T-helper 2 cell (primary cell): ENCODE measurements at regions not wholly inside any gene's neighbourhood (a gene's known extent, or its start where the extent isn't known, plus 50 kb on each side); places are given as distances from the start of the nearest gene placed in this dataset.

Experiments used
- DNase-seq, 5 experiments: peaks; one replicate each; pipeline versions ENCODE4 v3.0.0 to v3.0.0-alpha.2; 2012 to 2022

DNA sequence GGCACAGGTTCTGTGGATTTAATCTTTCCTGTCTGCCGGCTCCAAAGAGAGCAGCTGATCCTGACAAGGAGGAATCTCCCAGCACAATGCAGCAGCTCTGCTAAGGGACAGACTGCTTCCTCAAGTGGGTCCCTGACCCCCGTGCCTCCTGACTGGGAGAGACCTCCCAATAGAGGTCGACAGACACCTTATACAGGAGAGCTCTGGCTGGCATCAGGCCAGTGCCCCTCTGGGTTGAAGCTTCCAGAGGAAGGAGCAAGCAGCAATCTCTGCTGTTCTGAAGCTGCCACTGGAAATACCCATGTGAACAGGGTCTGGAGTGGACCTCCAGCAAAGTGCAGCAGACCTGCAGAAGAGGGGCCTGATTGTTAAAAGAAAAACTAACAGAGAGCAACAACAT, 630.2 kb upstream of the FTMT start:
- DNase-seq, result no peak

DNA sequence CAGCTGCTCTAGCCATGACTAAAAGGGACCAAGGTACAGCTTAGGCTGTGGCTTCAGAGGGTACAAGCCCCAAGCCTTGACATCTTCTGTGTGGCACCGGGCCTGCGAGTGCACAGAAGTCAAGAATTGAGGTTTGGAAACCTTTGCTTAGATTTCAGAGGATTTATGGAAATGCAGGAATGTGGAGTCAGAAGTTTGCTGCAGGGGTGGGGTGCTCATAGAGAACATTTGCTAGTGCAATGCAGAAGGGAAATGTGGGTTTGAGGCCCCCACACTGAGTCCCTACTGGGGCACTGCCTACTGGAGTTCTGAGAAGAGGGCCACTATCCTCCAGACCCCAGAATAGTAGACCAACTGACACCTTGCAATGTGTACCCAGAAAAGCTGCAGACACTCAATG, 624.9 kb upstream of the FTMT start:
- DNase-seq, result no peak

DNA sequence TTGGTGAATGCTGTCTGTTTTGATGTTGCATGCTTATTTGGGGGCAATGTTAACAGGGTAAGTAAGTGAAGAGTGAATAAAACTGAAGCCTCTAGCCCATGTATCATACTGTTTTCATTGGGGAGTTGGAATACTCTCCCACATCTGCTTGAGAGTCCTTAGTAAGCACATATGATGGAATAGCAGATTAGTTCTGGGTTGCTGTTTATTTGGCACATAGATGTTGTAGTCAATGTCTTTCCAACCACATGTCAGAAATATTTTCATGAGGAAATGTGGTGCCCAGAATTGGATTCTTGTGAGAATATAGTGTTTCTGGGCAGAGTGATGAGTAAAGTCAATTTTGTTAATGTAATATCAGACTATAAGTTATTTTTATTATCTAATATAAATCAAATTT, 611.7 kb upstream of the FTMT start:
- no peak for DNase-seq

DNA sequence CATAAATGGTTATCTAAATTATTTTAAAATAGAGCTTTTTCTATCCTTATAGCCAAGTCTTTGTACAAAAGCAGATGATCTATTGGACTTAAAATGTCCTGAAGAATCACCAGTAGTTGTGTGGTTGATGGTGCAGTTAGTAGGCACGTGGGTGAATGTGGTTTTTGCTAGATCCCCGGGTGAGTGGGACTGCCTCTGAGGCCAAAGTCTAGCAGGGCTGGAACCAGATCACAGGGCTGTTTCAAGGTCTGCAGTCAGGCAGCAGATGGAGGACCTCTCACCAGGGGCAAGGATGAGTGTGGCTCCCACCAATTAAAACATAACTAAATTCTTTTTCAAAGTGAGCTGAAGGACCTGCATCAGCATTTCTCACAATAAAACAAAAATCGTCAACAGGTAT, 604.7 kb upstream of the FTMT start:
- no peak for DNase-seq

DNA sequence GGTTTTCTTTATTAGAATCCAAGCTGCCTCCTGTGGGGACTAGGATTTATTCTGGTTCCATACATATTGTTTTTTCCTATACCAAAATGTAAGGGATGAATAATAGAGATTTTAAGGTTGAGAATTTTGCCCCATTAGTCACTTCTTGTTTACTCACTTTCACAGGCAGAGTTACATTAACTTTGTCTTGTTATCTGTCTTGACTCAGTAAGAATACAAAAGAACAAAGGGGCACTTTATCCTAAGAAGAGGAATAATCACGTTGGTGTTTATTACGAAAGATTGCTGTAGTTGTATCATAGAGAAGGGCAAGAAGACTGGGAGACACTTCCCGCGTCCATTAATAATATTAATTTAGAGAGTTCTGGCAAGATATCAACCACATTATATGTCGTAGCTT, 599.7 kb upstream of the FTMT start:
- no peak for DNase-seq

DNA sequence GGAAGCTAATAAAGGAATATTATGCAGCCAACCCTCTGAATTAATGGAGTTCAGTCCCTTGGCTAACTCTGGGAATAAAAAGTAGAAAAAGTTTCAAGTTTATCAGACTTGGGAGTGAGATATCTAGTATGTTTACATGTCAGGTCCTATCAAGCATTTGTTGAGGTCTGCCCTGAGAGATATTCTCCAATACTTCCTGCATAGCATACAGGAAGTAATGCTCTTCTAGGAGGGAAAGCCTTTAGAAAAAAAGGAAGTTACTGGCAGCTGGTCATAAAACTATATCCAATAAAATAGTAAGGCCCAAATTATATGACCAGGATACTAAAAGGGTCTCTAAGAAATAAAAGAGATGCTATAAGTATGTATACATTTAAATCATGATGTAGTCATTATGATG, 594.1 kb upstream of the FTMT start:
- no peak for DNase-seq

DNA sequence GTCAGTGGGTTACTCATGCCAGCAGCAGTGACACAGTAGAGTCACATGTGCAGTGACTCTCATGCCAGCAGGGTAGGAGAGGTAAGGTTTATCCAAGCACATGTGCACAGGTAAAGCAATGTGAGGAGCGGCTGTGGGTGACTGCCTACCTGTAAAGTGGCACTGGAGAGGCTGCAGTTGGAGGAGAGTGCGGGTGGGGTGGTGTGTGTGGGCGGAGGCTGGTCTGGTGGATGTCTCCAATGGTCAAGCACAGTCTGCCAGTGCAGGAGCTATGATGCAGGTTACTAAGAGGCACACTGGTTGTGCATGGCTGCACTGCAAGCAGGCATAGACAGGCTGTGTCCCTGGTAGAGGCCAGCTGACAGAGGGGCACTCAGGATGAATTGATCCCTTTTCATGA, 588.2 kb upstream of the FTMT start:
- no peak for DNase-seq

DNA sequence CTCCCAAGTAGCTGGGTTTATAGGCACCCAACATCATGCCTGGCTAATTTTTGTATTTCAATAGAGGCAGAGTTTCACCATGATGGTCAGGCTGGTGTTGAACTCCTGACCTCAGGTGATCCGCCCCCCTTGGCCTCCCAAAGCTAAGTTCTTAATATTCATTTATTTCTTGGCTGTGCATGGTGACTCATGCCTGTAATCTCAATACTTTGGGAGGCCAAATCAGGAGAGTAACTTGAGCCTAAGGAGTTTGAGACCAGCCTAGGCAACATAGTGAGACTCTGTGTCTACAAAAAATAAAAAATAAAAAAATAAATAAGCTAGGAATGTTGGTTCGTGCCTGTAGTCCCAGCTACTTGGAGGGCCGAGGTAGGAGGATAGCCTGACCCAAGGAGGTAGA, 587.1 kb upstream of the FTMT start:
- DNase-seq, result no peak

DNA sequence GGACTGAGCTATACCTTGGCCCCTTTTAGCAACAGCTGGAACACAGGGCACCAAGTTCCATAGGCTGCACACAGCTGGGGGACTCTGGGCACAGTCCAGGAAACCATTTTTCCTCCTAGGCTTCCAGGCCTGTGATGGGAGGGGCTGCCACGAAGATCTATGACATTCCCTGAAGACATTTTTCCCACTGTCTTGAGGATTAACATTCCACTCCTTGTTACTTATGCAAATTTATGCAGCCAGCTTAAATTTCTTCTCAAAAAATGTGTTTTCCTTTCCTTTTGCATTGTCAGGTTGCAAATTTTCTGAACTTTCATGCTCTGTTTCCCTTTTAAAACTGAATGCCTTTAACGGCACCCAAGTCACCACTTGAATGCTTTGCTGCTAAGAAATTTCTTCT, 580.1 kb upstream of the FTMT start:
- DNase-seq, result no peak

DNA sequence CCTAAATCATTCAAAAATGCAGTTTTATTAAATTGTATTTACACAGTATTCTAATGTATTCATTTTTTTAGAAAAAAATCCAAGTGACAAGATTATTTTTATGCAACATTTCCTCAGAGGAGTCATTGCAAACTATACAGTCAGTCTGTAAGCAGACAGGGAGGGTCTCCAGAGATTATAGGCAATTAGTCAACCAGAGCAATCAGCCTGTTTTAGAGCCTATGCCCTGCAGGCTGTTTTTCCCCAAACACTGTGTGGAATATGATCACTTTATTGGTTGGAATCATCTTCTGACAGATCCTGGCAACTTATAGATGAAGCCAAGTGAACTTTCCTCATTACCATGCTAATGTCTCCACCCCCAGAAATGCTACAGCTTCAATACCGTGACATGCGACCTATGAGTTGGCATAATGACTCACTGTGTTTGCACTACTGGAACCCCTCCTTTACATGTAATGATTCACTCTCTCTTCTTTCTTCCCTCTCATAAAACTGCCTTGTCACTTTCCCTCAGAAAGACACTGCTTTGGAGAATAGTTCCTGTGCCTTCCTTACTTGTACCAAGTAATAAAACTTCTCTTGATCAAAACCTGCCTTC, 577.7 kb upstream of the FTMT start:
- no peak for DNase-seq

DNA sequence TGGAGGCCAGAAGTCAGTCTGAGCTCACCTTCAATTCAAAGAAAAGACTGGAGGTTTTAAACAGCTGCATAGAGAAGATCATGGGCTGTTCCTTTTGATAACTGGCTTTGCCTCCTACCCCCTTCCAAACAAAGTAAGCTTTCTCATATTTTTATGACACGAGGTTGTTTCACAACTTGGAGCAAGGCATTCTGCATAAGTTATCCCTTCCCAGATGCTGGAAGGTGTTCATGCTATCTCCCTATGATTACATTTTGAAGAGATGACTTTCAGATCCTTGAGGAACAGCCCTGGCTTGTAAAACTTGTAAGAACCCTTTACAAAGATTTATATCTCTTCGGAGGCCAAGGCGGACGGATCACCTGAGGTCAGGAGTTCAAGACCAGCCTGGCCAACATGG, 571.9 kb upstream of the FTMT start:
- DNase-seq, result no peak

DNA sequence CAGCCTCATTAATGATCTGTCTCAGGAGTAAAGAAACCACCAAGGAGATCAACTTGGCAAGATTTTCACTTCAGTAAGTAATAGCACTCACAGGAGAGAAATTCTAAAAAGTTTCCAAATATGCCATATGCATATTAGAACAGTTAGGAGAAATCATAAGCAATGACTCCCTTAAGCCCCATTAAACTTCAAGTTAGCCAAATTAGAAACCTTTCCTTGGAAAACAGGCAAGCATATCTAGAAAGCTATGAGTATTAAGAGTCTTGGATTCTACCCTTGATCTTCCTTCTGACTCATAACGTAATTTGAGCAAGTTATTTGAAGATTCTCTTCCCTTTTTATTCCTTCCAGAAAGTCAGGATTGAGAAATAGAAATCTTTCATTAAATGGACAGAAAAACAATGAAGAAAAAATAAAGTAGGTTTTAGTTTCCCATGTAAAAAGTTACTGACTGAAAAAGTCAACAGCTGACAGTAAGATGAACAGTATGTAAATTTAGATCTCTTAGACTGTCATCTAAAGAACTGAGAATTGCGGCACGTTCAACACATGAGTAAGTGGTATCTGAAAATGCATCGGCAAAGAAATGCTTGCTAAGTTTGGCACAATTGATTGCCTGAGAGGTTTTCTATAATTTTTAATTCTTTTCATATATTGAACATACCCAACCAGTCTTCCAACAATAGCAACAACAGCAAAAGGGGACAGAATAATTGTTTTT, 565.7 kb upstream of the FTMT start:
- no peak for DNase-seq

DNA sequence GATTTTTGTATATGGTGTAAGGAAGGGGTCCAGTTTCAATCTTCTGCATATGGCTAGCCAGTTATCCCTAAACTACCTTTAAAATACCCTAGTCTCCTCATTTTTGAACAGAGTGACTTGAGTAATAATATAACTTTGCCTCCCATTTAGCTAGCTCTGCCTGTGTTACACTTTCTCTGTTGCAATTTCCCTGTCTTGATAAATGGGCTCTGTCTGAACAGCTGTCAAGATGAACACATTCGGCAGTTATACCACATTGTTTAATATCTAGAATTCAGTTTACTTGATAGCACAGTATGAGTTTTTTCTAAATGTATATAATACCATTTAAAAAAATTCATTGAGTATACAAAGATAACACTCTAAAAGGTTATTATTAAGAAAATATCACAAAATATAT, 562.9 kb upstream of the FTMT start:
- DNase-seq, result no peak

DNA sequence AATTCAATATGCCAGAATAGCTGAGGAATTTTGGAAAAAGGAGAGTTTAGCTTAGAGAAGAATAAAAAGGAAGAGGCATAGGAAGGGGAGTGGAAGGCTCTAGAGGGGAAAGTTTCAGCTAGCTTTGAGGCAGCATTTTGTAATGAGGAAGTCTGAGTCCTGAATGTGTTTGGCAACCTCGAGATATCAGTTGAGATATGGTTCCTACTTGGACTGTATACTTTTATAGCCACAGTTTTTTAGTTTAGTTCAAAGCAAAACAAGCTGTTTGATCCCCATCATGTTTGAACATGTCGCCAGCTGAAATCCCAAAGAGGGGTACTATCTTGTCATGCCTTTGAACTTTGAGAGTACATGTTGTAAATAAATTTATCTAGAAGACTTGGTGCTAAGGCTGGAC, 559.0 kb upstream of the FTMT start:
- no peak for DNase-seq

DNA sequence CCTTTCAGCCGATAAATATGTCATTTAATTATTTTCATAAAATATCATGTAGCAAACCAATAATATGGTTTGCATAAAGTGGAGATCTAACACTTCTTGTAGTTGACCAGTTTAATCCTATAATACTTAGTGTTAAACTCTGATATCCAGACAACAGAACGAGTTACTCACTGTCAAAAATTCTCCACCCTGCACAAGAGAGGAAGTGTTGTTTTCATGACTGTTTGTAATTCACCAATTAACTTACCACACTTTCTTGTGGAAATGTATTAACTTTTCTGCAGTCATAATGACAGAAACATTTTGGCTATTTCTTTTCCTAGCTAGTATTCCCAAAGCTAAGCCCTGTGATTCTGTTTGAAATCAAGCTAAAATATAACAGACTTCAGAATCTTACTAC, 555.3 kb upstream of the FTMT start:
- no peak for DNase-seq

DNA sequence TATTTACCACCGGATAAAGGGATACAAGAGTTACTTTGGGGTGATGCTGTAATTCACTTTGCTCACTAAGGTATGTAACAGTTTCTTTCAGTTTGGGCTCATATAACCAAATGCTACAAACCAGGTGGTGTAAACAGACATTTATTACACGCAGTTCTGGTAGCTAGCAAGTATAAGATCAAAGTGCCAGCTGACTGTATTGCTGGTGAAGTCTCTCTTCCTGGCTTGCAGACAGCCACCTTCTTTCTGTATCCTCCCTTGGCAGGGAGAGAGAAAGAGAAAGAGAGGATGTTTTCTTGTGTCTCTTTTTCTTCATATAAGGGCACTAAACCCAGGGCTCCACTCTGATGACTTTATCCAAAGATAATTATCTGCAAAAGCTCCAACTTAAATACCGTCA, 552.5 kb upstream of the FTMT start:
- no peak for DNase-seq

DNA sequence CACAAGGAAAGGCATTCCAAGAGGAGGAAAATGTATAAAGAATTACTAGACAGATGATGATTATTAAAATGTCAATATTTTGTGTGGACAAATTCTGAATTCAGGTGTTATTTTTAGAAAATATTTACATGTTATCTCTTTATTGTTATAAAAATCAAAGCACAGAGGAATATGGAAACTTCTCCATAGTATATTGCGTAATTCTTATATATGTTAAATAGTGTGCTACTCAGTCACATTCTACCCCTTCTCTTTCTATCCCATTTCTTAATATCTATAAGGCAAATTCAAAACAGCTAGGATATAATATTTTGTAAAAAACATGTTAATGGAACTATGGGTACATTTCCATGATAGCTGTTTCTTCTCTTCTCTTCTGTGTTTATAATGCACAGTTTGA, 546.8 kb upstream of the FTMT start:
- DNase-seq, result no peak

DNA sequence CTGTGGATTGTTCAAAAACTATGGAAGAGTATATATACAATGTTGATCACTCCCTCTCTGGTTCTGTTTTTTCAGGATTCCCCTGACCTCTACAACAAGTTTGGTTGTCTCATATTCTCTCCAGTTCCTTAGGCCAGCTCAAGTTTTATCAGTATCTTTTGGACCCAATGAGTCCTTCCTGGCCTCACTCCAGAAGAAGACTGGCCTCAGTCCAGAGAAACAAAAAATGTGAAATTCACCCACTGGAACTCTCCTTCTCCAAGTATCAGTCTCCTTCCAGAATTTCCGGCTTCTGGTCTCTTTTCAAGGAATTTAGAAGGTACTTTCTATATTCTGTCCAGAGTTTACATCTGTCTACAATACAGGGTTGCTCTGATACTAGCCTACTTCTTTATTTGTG, 537.8 kb upstream of the FTMT start:
- DNase-seq, result no peak

DNA sequence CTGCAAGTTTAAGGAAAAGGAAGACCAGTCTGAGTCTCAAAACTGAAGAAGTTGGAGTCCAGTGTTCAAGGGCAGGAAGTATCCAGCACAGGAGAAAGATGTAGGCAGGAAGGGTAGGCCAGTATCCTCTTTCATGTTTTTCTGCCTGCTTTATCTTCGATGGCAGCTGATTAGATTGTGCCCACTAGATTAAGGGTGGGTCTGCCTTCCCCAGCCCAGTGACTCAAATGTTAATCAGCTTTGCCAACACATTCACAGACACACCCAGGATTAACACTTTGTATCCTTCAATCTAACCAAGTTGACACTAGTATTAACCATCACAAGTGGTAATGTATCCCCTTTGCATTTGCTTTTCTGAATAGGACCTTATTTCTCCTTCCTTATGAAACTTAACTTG, 535.9 kb upstream of the FTMT start:
- DNase-seq, result no peak

DNA sequence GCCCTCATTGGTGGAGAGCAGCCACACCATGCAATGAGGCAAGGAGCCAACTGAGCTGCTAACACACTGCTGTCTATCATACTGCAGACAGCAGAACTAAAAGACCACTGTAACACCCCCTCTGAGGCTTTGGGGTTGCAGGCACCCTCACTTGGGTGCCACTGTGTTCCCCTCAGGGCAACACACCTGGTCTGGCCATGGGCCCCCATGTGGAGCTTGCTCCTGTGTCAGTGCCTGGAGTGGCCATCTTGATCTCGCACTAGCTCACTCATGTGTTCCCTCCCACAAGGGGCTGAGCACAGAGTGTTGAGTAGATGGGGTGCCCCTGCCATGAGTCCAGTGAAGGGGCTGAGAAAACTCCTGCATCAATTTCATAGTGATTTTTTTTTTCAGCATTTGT, 532.4 kb upstream of the FTMT start:
- DNase-seq, result no peak

DNA sequence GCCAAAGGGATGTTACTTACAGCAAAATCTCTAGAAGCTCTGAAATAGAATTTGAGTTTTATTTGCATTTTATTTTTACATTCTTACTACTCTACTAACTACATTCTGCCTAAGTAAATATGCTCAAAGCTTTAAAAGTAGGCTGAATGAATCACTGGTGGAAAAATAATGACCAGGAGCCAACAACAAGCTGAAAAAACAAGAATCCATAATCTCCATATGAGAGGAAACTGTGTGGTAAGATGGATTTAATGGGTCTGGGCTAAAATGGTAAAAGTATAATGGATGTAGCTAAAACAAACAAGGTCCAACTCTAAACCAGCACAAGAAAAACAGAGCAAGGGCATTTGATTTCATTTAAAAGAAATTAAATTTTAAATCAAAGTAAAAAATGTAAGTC, 525.8 kb upstream of the FTMT start:
- no peak for DNase-seq

DNA sequence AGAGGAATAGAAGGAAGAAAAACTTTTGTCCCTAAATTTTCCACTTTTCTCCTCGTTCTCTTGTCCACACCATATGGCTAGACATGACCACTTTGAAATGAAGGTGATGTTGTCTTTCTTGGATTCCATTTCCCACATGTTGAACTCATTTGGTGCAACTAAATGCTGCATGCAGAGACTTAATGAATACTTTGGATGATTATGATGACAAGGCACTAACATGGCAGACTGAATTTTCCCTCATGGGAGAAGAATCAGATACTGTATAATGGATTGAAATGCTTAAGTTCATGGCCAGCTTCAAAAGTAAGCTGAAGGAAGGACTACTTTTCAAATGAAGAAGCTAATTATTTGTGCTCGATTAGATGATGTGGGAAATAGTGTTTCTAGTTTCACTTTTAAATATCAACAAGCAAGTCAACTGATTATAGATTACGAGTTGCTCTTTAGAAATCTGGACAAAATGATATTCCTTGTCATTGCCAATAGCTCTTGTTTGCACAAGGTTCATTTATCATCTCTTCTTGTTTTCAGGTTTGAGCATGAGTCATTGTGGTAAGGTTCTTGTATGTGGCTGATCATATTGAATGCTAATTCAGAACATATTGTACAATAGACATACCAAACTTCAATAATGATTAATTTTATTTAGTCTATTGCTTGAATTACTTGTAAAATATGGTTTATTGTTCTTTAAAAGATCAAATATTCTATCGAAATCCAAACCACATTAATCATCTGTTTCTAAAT, 501.3 kb upstream of the FTMT start:
- no peak for DNase-seq

DNA sequence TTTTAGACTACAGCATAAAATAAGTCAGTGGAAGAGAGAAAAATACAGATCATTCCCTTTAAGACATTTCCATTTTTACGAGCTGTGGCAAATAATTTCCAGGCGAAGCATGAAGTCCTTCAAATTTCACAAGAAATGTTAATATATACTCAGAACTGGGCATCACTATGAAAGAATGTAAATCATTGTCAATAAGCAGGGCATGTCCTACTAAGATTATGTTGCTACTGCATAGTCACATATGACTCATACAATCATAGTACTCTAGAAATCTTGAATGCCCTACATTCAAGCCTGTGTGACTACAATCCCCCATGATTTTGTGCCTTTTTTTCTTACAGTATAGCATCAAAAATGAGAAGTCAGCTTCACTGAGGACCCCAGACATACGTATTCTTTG, 485.2 kb upstream of the FTMT start:
- no peak for DNase-seq

DNA sequence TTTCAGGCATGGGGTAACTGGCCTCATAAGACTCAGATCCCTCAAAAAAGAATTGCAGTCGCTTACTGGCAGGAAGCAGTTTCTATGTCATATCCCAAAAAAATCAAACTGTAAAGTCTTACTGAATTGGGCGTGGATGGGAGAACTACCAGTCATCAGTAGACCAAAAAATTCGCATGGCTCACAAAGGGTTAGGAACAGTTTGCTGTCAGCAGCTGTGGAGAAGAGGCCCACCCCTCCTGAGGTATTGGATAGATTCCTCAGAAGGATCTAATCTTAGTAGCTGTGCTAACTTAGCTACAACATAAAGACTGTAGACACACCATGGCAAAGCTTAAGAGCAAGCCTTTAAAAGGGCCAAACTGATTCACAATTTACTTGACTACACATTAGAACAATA, 478.3 kb upstream of the FTMT start:
- no peak for DNase-seq

DNA sequence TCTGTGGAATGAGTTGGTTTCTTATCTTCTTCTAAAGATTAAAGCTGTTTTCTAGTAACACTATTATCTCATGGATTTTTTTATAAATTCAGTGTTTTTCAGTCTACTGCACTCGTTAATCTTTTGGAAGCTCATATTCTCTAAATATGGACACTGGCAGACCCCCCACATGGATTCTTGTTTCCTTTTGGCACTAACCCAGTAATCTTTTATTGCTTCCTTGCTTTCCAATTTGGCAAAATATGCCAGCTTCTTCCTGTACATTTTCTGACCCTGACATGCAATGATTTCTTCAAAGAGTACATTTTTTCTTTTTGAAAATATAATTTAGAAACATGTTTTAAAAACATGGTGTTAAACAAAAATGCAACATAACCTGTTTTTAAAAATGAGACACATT, 474.2 kb upstream of the FTMT start:
- no peak for DNase-seq
